ENCODE measurements at regions not wholly inside any gene's neighbourhood (a gene's known extent, or its start where the extent isn't known, plus 50 kb on each side); places are given as distances from the start of the nearest gene placed in this dataset.
A peak's percentile ranks its signal among the peaks of the same experiment; 100 is the strongest.
"Not testable (repeated sequence)": the region's sequence is repeated elsewhere in the genome, so short reads cannot be mapped to it uniquely, and the experiment has no call there.

DNA sequence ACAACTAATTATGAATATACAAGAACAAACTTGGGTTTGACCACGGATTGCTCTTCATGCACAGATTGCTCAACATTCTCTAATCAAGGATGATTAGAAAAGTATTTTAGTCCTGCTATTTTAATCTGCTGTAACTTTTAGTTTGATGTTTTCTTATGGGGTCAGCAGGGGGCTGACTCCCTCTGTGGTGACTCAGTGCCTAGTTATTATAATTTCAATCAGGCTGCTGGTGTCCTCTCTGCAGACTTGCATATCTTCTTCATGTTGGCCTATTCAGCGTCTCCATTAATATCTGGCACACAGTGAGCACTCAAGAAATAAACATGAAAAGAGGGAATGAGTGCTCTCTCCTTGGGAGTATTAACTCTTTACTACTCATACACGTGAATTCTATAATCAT lies 223.8 kb upstream of the DDI1 start:
- POLR2A ChIA-PET (ENCODE audit: low non-redundant PET) = no interaction called here
- intact Hi-C loops (cut with micrococcal nuclease; ENCODE audit: unreplicated experiment) = no loop called here

DNA sequence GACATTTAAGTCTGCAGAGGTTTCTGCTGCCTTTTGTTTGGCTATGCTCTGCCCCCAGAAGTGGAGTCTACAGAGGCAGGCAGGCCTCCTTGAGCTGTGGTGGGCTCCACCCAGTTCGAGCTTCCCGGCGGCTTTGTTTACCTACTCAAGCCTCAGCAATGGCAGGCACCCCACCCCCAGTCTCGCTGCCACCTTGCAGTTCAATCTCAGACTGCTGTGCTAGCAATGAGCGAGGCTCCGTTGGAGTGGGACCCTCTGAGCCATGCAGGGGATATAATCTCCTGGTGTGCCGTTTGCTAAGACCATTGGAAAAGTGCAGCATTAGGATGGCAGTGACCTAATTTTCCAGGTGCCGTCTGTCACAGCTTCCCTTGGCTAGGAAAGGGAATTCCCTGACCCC lies 216.1 kb upstream of the DDI1 start:
- H3K27ac ChIP-seq (ENCODE audit: low read depth, low read length, poor library complexity, severe bottlenecking); H3K36me3 ChIP-seq (ENCODE audit: insufficient read depth, low read length, poor library complexity, severe bottlenecking); DNase-seq (ENCODE audit: low spot score); H3K4me3 ChIP-seq (ENCODE audit: low read depth, low read length, poor library complexity, severe bottlenecking); H3K27me3 ChIP-seq (replicated peaks; ENCODE audit: insufficient read depth, low read depth, low read length, poor library complexity); H3K4me1 ChIP-seq (ENCODE audit: insufficient read depth, low read length, poor library complexity, severe bottlenecking); H3K9me3 ChIP-seq (ENCODE audit: low read depth, low read length, poor library complexity, severe bottlenecking); CTCF ChIA-PET; POLR2A ChIA-PET (ENCODE audit: low non-redundant PET); BruUV-seq (replicated peaks); intact Hi-C loops (cut with micrococcal nuclease; ENCODE audit: unreplicated experiment): not testable (repeated sequence)

More for the DNA sequence above, 223.8 kb upstream of the DDI1 start:
- Histone ChIP-seq H3K4me1 (ENCODE audit: insufficient read depth, low read length, poor library complexity, severe bottlenecking) (peaks cover 4% of the 10 kb centered on the region), H3K36me3 (ENCODE audit: insufficient read depth, low read length, poor library complexity, severe bottlenecking) (no peaks in the 10 kb centered on the region), H3K27me3 (replicated peaks; ENCODE audit: insufficient read depth, low read depth, low read length, poor library complexity) (no peaks in the 10 kb centered on the region), H3K27ac (ENCODE audit: low read depth, low read length, poor library complexity, severe bottlenecking) (no peak overlapping the region), H3K4me3 (ENCODE audit: low read depth, low read length, poor library complexity, severe bottlenecking) (no peak overlapping the region), H3K9me3 (ENCODE audit: low read depth, low read length, poor library complexity, severe bottlenecking) (no peaks in the 10 kb centered on the region)
- peak; percentile 58 for DNase-seq (ENCODE audit: low spot score)
- BruUV-seq (replicated peaks) = no TSS peak
- TF ChIP-seq EZH2 (IDR thresholded peaks at IDR 0.05; ENCODE audit: borderline replicate concordance, low read depth, low read length, poor library complexity, severe bottlenecking) = no peak
- TF ChIP-seq, protein P1, sequence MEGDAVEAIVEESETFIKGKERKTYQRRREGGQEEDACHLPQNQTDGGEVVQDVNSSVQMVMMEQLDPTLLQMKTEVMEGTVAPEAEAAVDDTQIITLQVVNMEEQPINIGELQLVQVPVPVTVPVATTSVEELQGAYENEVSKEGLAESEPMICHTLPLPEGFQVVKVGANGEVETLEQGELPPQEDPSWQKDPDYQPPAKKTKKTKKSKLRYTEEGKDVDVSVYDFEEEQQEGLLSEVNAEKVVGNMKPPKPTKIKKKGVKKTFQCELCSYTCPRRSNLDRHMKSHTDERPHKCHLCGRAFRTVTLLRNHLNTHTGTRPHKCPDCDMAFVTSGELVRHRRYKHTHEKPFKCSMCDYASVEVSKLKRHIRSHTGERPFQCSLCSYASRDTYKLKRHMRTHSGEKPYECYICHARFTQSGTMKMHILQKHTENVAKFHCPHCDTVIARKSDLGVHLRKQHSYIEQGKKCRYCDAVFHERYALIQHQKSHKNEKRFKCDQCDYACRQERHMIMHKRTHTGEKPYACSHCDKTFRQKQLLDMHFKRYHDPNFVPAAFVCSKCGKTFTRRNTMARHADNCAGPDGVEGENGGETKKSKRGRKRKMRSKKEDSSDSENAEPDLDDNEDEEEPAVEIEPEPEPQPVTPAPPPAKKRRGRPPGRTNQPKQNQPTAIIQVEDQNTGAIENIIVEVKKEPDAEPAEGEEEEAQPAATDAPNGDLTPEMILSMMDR (conservative IDR thresholded peaks at IDR 0.05; ENCODE audit: low read depth, low read length) = no peak
- CTCF ChIA-PET = no interaction called here

DNA sequence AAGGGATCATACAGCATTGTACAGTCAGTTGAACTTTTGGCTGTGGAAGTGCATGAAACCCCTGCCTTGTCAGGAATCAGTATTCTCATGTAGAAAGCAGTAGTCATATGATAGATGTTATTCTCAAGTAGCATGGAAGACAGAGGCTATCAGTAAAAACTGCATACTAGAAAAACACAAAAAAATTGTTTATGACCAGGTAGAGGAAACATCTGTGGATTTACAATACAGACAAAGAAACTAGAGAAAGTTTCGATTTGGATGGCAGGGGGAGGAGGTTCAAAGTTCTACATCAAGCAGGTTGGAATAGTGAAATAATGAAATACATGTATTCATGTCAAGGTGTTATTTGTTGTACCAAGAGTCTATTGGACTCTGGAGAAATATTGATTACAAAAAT lies 212.3 kb upstream of the DDI1 start:
- H3K27me3 ChIP-seq (replicated peaks; ENCODE audit: insufficient read depth, low read depth, low read length, poor library complexity) = no peaks in the 10 kb centered on the region
- no peaks in the 10 kb centered on the region for H3K4me1 ChIP-seq (ENCODE audit: insufficient read depth, low read length, poor library complexity, severe bottlenecking)
- BruUV-seq (replicated peaks) = no TSS peak
- intact Hi-C loops (cut with micrococcal nuclease; ENCODE audit: unreplicated experiment) = no loop called here
- H3K9me3 ChIP-seq (ENCODE audit: low read depth, low read length, poor library complexity, severe bottlenecking) = no peaks in the 10 kb centered on the region
- H3K4me3 ChIP-seq (ENCODE audit: low read depth, low read length, poor library complexity, severe bottlenecking) = no peak overlapping the region
- no peak overlapping the region for H3K27ac ChIP-seq (ENCODE audit: low read depth, low read length, poor library complexity, severe bottlenecking)
- no peak for DNase-seq (ENCODE audit: low spot score)
- POLR2A ChIA-PET (ENCODE audit: low non-redundant PET) = no interaction called here
- no peaks in the 10 kb centered on the region for H3K36me3 ChIP-seq (ENCODE audit: insufficient read depth, low read length, poor library complexity, severe bottlenecking)
- no peak for TF ChIP-seq EZH2 (IDR thresholded peaks at IDR 0.05; ENCODE audit: borderline replicate concordance, low read depth, low read length, poor library complexity, severe bottlenecking)
- TF ChIP-seq, protein P1 (conservative IDR thresholded peaks at IDR 0.05; ENCODE audit: low read depth, low read length) = no peak
- CTCF ChIA-PET = no interaction called here

DNA sequence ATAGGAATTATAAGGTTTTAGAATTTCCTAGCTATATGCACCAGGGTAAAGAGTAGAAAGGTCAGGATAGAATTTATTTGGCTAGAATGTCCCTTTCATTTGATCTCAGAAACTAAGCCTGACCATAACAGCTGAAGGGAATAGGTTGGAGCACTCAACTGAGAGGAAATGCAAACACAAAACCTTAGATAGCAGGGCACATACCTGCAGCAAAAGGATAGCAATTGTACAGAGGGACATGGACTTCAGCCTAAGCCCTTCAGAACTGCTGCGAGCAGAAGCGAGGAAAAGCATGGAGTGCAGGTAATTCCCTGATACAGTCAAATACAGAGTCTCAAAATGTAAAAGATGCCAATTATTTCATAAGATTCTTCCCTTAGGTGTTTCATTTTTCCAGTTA lies 211.0 kb upstream of the DDI1 start:
- no peak for TF ChIP-seq EZH2 (IDR thresholded peaks at IDR 0.05; ENCODE audit: borderline replicate concordance, low read depth, low read length, poor library complexity, severe bottlenecking)
- TF ChIP-seq, protein P1 (conservative IDR thresholded peaks at IDR 0.05; ENCODE audit: low read depth, low read length) = no peak
- intact Hi-C loops (cut with micrococcal nuclease; ENCODE audit: unreplicated experiment) = no loop called here
- Histone ChIP-seq H3K9me3 (ENCODE audit: low read depth, low read length, poor library complexity, severe bottlenecking) (no peaks in the 10 kb centered on the region), H3K4me3 (ENCODE audit: low read depth, low read length, poor library complexity, severe bottlenecking) (no peak overlapping the region), H3K36me3 (ENCODE audit: insufficient read depth, low read length, poor library complexity, severe bottlenecking) (no peaks in the 10 kb centered on the region), H3K4me1 (ENCODE audit: insufficient read depth, low read length, poor library complexity, severe bottlenecking) (no peaks in the 10 kb centered on the region), H3K27ac (ENCODE audit: low read depth, low read length, poor library complexity, severe bottlenecking) (no peak overlapping the region), H3K27me3 (replicated peaks; ENCODE audit: insufficient read depth, low read depth, low read length, poor library complexity) (no peaks in the 10 kb centered on the region)
- no peak for DNase-seq (ENCODE audit: low spot score)
- ChIA-PET POLR2A (ENCODE audit: low non-redundant PET) (no interaction called here), CTCF (no interaction called here)
- BruUV-seq (replicated peaks) = no TSS peak

All from A673 (cell line).